Inferior parietal cortex (tissue), 1 donor: ENCODE measurements at regions not wholly inside any gene's neighbourhood (a gene's known extent, or its start where the extent isn't known, plus 50 kb on each side); places are given as distances from the start of the nearest gene placed in this dataset.
"Not testable (repeated sequence)": the region's sequence is repeated elsewhere in the genome, so short reads cannot be mapped to it uniquely, and the experiment has no call there.

Experiments used
- DNase-seq: peaks from one replicate; pipeline ENCODE4 v3.0.0-alpha.2; 2016; ENCODE audit errors: extremely low spot score

DNA sequence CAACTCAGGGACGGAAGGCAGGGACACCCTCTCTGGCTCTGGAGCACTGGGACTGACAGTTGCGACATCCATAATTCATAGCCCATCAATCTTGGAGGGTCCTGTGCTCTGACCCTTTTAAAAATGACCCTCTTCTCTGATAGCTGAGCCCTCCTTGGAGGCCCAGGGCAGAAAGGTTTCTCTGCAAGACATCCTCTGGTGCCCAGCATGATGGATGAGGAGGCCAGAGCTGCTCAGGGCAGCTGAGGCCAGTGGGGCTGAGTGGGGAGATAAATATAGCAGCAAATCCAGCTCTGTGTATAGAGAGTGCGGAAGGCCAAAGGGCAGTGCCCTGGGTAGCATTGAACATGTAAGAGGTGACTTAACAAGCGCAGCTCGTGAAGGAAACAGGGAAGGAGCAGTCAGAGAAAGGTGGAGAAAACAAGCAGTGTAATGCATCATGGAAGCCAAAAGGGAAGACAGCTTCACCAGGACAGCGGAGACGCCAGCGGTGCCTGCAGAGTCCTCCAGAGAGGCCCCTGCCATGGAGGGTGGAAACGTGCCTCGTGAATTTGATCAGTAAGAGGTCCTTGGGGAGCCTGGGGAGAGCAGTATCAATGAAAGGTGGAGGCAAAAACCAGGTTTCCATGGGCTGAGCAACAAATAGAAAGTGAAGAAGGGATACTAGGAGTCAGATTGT, 50.4 kb upstream of the FMOD start:
- DNase-seq: no peak

DNA sequence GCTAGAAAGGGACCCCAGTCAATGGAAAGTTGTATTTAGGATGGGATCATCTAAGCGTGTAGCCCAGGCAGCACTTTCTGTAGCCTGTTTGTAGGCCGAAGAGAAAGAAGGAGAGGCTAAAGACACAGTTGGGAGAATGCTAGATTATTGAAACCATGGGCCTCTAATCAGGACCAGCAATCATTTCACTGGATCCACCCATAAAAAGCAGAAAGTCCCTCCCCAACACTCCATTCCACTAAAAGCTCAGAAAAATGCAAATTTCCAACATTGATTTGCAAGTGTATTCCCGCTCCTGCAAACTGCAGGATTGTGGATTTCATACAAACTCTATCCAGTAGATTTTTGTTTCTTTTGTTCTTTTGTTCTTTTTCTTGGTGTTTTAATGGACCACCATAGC, 51.2 kb upstream of the FMOD start:
- no peak for DNase-seq

DNA sequence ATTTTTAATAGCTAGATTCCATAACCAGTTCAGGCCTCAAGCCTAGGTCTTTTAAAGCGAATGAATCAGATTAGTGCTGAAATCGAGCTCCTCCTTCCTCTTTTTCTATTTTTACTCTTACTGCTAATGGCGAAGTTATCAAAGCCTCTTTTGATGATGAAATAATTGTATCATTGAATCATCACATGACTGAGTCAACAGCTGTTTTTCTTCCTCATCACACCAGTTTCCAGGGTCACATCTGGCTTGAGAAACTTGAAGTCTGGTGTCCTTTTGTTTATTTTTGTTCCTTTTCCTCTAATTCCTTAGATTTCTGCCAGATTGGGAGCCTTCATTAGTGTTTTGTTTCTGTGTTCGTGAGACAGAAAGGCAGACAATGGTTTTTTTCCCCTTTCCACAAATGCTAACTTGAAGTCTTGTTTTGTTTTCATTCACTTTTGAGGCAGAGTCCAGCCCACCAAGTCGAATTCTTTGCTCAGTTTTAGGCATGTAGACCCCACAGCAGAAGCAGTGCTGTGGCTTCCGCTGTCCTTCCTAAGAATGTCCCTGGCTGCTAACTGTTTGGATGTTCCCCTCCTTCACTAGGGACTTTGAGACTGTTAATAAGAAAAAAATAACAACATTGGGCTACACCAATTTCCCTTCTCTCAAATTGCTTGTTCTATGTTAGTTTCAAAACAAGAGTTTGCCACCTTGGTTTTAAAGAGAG, 51.9 kb upstream of the FMOD start:
- peak; percentile 53 for DNase-seq

DNA sequence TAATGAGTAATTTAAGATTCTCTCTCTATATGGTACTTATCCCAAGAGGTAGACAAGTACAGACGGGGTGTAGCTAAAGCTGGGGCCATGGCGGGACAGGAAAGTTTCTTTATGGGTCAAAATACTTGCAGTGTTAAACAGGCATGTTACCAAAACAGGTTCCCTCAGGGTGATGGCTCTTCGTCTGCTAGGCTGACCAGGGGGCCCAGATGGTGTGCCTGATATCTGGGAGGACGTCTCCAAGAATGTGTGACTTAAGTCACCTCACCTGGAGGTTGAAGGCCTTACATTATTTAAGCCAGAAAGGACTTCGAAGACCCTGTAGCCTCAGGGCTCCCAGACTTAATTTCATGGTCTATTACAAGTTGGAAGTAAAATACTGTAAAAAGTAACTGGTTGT, 52.7 kb upstream of the FMOD start:
- no peak for DNase-seq

DNA sequence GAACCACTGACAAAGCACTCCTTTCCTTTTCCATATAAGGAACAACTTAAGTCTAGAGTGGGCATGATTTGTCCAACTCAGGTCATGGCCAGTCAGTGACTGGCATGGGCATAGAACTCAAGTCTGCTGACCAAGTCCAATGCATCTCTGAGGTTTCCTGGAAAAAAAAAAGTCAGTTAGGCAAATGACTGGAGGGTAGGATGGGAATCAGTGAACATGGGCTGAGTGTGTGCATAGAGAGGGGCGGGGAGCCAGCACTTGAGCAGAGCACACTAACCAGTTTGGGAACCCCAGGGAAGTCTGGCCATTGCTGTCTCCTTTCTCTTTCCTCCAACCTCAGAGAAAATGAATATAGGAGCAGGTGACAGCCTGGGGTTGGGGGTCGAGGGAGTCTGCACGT, 53.6 kb upstream of the FMOD start:
- no peak for DNase-seq

DNA sequence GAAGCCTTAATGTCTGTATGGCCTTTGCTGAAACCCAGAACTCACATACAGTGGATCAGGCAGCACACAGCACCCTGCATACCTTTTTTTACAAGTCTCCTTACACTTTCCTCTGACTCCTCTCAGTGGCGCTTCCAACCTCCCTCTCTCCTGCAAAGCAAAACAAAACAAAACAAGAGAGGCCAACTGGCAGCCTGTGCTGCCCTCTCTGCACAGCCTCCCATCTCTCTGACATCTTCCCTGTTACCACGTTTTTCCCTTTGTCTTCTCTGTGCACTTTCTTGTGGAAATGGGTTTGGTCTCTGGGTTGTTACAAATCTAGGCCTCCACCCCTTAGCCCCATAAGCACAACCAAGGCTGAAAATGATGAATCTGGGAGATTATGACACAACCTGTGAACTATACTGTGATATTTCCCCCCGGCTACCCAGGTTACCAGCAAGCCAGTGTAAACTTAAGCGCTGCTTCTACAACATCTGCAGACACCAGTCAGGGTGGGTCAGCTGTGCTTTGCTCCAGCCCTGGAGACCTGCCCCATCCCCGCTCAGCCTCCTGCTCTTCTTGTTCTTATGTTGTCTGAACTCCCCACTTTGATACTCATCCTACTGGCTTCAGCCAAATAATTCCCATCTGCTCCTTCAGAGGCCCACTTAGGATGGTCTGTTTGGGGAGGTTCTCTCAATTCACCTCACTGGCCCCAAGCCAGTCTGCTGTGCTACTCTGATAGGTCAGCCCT, 54.9 kb upstream of the FMOD start:
- no peak for DNase-seq

DNA sequence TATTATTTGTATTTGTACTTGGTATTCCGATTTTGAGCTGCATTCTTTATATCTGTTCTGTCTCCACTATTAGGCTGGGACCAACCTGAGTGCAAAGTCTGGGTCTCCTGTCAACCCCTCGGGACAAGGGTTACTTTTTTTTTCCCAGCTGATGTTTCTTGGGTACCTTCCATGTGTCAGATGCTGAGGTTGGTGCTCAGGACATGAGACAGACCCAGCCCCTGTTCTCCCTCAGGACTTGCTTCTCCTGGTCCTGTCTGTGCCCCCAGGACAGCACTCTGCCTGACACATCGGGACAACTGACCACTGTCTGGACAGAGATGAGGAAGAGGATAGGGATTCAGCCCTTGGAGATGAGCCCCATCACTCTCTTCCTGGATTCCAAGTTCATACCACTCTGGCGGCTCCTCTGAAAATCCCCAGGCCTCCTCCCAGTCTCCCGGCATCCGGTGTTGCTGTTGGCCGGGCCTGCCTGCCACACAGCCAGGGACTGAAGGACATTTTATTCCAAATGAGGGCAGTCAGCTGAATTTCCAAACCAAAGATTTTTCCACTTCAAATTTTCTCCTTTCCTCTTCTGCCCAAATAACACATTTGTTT, 55.6 kb upstream of the FMOD start:
- no peak for DNase-seq

DNA sequence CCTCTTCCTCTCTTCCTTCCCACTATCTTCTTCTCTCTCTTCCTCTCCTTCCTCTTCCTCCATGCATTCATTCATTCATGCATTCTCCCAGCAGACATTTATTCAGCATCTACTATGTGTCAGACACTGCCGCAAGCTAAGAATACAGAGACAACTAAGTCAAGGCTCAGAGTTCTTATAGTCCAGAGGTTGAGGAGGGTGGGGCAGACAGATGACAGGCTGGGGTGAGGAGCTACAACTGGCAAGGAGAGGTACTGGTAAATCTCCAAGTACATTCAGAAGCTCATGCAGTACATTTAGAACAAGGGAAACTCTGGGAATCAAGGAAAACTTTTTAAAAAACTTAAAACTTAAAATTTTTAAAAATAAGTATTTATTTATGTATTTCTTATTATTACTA, 56.4 kb upstream of the FMOD start:
- DNase-seq: no peak

DNA sequence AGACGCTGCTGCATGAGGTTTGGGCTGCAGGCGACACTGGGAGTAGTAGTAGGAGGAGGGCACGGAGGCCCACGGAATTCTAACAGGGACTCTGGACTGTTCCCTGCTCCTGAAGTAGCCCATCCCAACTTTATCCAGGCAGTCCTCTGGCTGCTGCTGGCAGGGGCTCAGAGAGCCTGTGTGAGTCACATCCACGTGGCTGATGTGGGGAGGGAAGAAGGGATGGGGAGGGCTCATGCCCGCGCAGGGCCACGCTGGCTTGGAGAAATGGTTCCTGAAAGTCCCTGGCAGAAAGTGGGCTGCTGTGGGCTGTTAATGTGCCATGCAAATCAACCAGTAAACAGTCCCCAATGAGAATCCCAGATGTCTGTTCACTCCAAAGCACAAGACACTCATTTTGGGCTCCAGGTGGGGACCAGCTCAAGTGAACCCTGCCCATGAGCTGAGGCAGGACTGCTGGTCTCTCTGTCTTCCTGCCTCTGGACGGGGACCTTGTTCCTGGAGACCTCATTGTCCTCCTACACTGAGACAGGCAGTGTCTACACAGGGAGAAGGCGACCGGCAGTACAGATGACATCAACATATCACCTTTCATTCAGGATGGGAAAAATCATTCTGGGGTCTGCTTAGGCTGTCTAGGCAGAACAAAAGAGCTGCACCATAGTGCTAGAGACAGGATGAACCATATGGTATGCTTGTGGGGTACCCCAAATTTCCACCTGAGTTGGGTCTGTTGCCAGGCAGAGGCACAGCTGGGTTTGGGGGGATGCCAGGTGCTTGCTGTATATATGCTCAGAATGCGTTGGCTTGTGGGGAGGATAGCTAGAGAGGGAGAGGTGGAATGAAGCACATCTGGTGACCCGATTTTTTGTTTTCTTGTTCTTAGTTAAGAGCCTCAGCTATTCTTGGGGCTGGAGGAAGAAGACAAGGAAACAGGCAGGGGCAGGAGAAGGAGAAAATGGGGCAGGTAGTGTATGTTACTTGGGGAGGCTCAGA, 57.9 kb upstream of the FMOD start:
- peak; percentile 77 for DNase-seq

DNA sequence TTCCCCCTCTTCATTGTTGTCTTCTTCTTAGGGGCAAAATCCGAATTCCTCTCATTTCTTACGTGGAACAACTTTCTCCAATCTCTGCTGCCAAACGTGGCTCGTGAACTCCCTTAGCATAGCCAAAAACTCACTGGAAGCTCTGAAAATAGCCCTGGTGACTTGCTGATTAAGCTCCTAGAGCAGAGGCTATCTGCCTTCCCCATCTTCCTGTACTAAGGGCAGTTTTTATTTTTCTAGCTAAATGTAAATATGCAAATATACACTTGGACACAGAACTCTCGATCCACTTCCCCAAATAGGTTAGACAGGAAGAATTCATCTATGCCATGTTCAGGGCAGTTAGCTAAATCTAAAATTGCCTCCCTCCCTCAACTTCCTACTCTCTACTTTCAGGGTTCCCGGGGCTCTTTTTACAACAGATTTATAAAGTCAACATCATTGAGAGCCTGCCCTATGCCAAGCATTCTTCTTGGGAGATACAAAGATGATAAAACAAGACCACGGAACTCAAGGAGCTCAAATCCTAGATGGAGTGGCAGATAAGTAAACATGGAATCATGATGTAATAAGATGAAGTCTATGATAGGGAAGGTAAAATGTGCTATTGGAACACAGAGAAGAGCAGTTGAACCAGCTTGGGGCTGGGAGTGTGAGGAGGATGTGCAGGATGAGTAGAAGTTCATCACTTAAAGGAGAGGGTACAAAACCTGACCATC, 59.4 kb upstream of the FMOD start:
- no peak for DNase-seq

DNA sequence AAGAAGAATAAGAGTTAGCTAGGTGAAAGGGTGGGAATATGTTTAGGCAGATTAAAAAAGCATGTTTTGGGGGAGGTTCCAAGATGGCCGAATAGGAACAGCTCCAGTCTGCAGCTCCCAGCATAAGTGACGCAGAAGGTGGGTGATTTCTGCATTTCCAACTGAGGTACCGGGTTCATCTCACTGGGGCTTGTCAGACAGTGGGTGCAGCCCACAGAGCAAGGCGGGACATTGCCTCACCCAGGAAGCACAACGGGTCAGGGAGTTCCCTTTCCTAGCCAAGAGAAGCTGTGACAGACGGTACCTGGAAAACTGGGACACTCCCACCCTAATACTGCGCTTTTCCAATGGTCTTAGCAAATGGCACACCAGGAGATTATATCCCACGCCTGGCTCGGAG, 60.5 kb upstream of the FMOD start:
- not testable (repeated sequence) for DNase-seq

DNA sequence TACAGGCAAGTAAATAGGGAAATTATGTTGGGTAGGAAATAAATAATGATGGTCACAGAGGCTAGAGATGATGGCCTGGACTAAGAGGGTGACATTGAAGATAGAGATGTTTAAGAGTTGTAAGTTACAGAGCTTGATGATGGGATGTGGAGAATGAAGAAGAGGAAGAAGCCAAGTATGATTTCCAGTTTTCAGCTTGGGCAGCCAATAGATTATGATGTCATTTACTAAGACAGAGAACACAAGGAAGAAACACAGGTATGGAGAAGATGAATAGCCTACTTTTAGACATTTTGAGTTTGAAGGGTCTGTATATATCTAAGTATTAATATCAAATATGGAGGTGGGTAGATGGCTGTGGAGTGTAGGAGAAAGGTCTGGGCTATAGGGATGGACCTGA, 56.0 kb upstream of the PRELP start:
- no peak for DNase-seq

DNA sequence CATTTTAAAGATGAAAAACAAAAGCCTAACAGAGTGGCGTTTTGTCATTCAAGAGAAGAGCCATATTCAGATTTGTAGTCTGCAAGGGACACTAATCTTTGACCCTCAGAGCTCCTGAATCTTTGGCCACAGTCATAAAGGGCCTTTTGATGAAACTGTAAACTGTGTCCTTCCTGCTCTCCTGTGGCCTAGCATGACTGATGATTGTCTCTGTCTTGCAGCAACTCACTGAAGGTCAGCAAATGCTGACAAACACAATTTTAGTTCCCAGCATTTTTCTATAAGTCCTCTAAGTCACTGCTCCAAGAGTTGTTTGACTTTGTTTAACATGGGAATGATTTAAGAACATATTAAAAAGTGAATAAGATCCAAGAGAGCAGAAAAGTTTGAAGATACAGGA, 55.3 kb upstream of the PRELP start:
- DNase-seq: no peak

DNA sequence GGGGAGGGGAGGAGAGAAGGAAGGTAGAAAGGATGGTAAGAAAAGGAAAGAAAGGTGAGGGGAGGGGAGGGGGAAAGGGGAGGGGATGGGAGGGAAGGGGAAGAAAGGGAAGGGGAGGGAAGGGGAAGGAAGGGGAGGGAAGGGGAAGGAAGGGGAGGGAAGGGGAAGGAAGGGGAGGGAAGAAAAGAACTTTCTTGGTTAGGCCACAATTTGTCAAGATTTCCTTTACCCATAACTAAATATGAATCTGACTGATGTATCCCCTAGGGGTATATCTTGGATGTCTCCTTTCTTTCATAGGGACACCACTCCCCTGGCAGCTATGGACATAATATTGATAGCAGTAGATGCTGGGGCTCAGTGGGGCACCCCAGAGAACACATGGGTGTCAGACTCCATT, 54.4 kb upstream of the PRELP start:
- no peak for DNase-seq

DNA sequence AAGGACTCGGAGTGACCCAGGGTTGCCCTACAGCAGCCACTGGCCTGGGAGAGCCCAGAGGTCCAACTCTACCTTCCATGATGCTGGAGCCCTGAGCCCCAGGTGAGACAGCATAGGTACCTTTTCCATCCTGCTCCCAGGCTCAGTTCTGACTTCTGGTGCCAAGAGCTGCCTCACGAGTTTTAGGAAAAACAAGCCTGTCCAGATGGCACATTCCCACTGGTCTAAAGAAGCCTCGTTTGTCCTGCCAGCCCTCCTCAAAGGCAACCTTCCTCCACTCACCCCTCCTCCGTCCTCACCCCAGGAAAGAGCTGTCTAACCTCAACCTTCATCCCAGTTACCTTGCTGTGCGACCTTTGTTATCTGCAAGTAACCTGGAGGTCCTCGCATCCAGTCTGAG, 53.5 kb upstream of the PRELP start:
- DNase-seq: no peak

DNA sequence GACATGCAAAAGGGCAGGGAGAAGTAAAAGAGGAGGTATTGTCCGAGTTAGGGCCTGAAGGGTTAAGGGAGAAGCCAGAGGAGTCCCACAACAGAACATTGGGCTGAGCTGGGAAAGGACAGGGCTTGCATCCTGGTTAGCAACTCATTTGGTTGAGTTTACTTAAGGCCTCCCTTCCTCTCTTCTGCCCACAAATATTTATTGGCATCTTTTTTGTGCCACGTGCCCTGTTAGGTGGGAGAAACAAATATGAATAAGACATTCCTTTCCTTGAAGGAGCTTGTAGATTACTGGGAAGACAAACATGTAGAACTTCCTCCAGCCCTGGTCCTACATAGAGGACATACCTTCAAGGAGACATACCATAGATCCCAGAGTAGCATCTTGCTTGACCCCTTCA, 53.0 kb upstream of the PRELP start:
- DNase-seq: no peak

DNA sequence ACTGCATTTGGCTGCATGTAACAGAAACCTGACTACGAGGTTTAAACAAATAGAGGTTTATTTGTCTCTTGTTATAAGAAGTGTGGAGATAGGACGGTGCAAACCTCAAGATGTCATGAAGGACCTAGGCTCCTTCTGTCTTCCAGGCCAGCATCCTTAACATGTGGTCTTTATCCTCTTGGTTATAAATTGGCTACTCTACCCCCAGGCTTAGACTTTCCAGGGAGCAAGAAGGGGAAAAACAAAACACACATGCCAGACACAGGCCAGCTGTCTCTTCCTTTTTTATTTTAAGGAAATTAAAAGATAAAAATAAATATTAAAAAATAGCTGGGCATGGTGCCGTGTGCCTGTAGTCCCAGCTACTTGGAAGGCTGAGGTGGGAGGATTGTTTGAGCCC, 51.3 kb upstream of the PRELP start:
- DNase-seq: no peak

DNA sequence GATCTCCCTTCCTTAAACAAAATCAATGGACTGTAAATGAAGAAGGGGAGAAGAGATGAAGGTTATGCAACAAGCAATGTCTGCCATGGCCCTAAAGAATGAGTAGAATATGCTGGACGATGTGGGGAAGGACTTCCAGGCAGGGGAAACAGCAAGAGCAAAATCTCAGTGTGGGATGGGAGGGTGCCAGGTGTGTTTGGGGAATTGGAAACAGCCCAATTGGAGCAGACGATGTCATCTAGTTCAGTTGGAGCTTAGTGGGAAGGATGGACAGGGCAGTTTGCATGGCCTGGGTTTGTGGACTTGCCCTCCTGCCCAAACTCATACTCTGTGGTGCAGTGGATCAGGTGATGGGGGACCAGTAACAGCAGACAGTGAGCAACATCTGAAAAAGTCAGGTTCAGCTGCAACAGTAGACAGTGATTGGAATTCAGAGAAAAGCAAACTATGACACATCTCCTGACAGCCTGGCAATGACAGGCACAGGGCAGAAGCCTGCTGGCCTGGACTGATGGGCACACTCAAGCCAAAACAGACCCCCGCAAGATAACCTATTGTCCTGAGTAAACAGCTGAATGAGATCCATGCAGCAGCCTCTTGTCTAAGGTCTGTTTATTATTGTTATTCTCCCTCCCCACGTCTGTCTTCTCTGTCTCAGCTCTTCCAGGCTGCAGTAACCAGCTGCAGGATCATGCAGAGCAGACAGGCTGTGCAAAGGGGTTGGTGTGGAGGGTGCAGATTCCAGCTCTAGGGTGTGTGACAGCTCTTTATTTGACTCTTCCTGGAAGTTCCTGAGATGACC, 50.5 kb upstream of the PRELP start:
- DNase-seq: no peak

DNA sequence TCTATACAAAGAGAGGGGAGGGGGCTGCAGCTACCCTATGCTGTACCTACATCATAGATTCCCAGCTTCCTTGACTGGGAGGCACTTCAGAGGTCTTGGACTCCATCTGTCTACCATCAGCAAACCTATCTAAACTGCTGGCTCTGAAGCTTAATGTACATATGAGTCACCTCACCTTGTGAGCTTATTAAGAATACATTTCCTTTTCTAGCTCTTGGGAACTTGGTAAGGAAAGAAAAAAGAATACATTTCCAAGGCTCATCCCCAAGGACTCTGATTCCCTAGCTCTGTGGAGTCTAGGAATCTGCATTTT, 50.0 kb upstream of the PRELP start:
- DNase-seq: no peak
